ENCODE measurements at regions not wholly inside any gene's neighbourhood (a gene's known extent, or its start where the extent isn't known, plus 50 kb on each side); places are given as distances from the start of the nearest gene placed in this dataset.

GRCh38 chr4:138866314-138866713, 149.3 kb upstream of the NOCT start:
- TF ChIP-seq, protein P1, sequence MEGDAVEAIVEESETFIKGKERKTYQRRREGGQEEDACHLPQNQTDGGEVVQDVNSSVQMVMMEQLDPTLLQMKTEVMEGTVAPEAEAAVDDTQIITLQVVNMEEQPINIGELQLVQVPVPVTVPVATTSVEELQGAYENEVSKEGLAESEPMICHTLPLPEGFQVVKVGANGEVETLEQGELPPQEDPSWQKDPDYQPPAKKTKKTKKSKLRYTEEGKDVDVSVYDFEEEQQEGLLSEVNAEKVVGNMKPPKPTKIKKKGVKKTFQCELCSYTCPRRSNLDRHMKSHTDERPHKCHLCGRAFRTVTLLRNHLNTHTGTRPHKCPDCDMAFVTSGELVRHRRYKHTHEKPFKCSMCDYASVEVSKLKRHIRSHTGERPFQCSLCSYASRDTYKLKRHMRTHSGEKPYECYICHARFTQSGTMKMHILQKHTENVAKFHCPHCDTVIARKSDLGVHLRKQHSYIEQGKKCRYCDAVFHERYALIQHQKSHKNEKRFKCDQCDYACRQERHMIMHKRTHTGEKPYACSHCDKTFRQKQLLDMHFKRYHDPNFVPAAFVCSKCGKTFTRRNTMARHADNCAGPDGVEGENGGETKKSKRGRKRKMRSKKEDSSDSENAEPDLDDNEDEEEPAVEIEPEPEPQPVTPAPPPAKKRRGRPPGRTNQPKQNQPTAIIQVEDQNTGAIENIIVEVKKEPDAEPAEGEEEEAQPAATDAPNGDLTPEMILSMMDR (IDR thresholded peaks at IDR 0.05): no peak
- no peak for TF ChIP-seq POLR2A (IDR thresholded peaks at IDR 0.05; ENCODE audit: low read depth)
- TF ChIP-seq POLR2AphosphoS5 (IDR thresholded peaks at IDR 0.05): no peak
- no peak for TF ChIP-seq EP300 (IDR thresholded peaks at IDR 0.05)

All from esophagus muscularis mucosa (tissue), 4 donors.